Trophoblast cell (in vitro differentiated cells and primary cell): ENCODE measurements at regions not wholly inside any gene's neighbourhood (a gene's known extent, or its start where the extent isn't known, plus 50 kb on each side); places are given as distances from the start of the nearest gene placed in this dataset.

Experiments
- DNase-seq, 2 donors: peaks; one replicate each; pipeline ENCODE4 v3.0.0-alpha.2; 2016
- H2AFZ ChIP-seq: 2 replicates; pipeline ENCODE4 v1.6.1; 2013; ENCODE audit warnings: low read length, moderate library complexity, mild to moderate bottlenecking; ENCODE audit not compliant: insufficient read depth, poor library complexity
- H2AK5ac ChIP-seq: 2 replicates; pipeline ENCODE4 v1.6.1; 2013; ENCODE audit warnings: mild to moderate bottlenecking, low read length
- H2BK120ac ChIP-seq: 2 replicates; pipeline ENCODE4 v1.6.1; 2013; ENCODE audit warnings: low read length, mild to moderate bottlenecking, moderate library complexity; ENCODE audit not compliant: insufficient read depth, poor library complexity
- H2BK12ac ChIP-seq: 2 replicates; pipeline ENCODE4 v1.6.1; 2013; ENCODE audit warnings: mild to moderate bottlenecking, low read length, moderate library complexity
- H2BK5ac ChIP-seq: 2 replicates; pipeline ENCODE4 v1.6.1; 2013; ENCODE audit warnings: low read length, low read depth, moderate library complexity, mild to moderate bottlenecking; ENCODE audit not compliant: poor library complexity
- H3K14ac ChIP-seq: 2 replicates; pipeline ENCODE4 v1.6.1; 2013; ENCODE audit warnings: mild to moderate bottlenecking, low read length
- H3K18ac ChIP-seq: 2 replicates; pipeline ENCODE4 v1.6.1; 2013; ENCODE audit warnings: mild to moderate bottlenecking, low read length
- H3K23ac ChIP-seq: 2 replicates; pipeline ENCODE4 v1.6.1; 2013; ENCODE audit warnings: low read length
- H3K27ac ChIP-seq: 2 replicates; pipeline ENCODE4 v1.5.1; 2013; ENCODE audit warnings: low read depth, mild to moderate bottlenecking, inconsistent platforms, low read length, moderate library complexity
- H3K27me3 ChIP-seq: 2 replicates; pipeline ENCODE4 v1.6.1; 2013; ENCODE audit warnings: inconsistent platforms, mild to moderate bottlenecking, low read length, moderate library complexity; ENCODE audit not compliant: insufficient read depth
- H3K36me3 ChIP-seq, 2 experiments: 1 replicate in 1 of 2; 2 replicates in 1 of 2; pipeline ENCODE4 v1.6.1; 2013; ENCODE audit warnings: low read length in 2 of 2, mild to moderate bottlenecking in 2 of 2, moderate library complexity in 1 of 2; ENCODE audit not compliant: insufficient read depth in 2 of 2, control insufficient read depth in 1 of 2
- H3K4ac ChIP-seq: 2 replicates; pipeline ENCODE4 v1.6.1; 2013; ENCODE audit warnings: low read depth, mild to moderate bottlenecking, low read length, moderate library complexity
- H3K4me1 ChIP-seq, 2 experiments: 1 replicate in 1 of 2; 2 replicates in 1 of 2; pipeline ENCODE4 v1.6.1; 2013; ENCODE audit warnings: low read length in 2 of 2, mild to moderate bottlenecking in 2 of 2, moderate library complexity in 1 of 2; ENCODE audit not compliant: insufficient read depth in 2 of 2, control insufficient read depth in 1 of 2
- H3K4me2 ChIP-seq: 2 replicates; pipeline ENCODE4 v1.6.1; 2013; ENCODE audit warnings: inconsistent platforms, mild to moderate bottlenecking, low read length, moderate library complexity
- H3K4me3 ChIP-seq: 2 replicates; pipeline ENCODE4 v1.5.1; 2013; ENCODE audit warnings: mild to moderate bottlenecking, low read depth, low read length, inconsistent platforms
- H3K79me1 ChIP-seq: one replicate; pipeline ENCODE4 v1.6.1; 2013; ENCODE audit warnings: low read length
- H3K79me2 ChIP-seq: 2 replicates; pipeline ENCODE4 v1.6.1; 2013; ENCODE audit warnings: low read length, mild to moderate bottlenecking; ENCODE audit not compliant: control insufficient read depth, insufficient read depth, poor library complexity
- H3K9ac ChIP-seq: 2 replicates; pipeline ENCODE4 v1.6.1; 2013; ENCODE audit warnings: mild to moderate bottlenecking, low read length
- H3K9me3 ChIP-seq: 2 replicates; pipeline ENCODE4 v1.6.1; 2013; ENCODE audit warnings: low read depth, mild to moderate bottlenecking, control low read depth, inconsistent platforms, low read length; ENCODE audit not compliant: insufficient read depth
- H4K12ac ChIP-seq: 2 replicates; pipeline ENCODE4 v1.6.1; 2013; ENCODE audit warnings: low read depth, mild to moderate bottlenecking, low read length, moderate library complexity
- H4K8ac ChIP-seq: 2 replicates; pipeline ENCODE4 v1.6.1; 2013; ENCODE audit warnings: low read depth, mild to moderate bottlenecking, low read length, moderate library complexity
- H4K91ac ChIP-seq: one replicate; pipeline ENCODE4 v1.6.1; 2013; ENCODE audit warnings: low read depth, mild to moderate bottlenecking, low read length, moderate library complexity
- WGBS: extraction: QIAGEN DNeasy Blood & Tissue Kit; methylation state at CpG from one replicate; pipeline ENCODE4 v1.1.7; 2013; ENCODE audit warnings: missing lambda C conversion rate; ENCODE audit not compliant: insufficient read length, insufficient coverage; ENCODE audit errors: extremely low coverage; 5-methylcytosine and 5-hydroxymethylcytosine counted together

DNA sequence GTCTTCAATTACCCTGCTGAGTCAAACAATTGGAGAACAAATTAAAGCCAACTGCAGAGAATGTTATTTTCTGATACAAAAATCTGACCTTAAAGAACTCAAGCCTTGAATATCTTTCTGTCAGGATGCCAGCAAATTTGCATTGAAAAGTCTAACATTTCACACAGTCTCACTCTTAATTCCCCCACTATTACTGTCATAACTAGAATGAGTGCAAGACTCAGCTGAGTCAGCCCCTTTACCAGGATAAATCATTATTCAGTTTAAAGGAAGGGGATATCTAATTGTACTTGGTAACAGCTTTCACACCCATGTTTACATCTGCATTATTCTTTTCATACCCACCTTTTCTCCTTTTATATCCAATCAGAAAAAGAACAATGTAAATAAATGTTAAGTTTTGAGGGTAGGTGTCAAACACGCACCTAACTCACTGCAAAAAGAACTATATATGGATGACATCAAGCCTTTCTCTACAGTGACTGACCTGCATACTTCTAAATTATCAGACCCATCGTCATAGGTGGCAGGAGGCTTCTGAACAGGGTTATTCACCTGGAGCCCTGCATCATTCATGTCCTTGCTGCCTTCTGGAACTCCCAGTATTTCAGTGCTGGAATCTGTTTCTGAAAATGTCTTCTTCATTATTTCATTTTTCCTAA, 117.4 kb downstream of the TMA16 start:
- Histone ChIP-seq H4K8ac (no peak overlapping the region), H4K12ac (no peak overlapping the region), H3K18ac (no peak overlapping the region), H2BK120ac (no peak overlapping the region), H2BK12ac (no peak overlapping the region), H2AK5ac (no peak overlapping the region), H3K14ac (no peak overlapping the region), H3K23ac (no peak overlapping the region), H3K4ac (no peak overlapping the region), H3K79me2 (no peaks in the 10 kb centered on the region), H3K4me2 (no peak overlapping the region), H3K79me1 (no peaks in the 10 kb centered on the region), H3K9ac (no peak overlapping the region), H3K27me3 (no peaks in the 10 kb centered on the region), H3K4me3 (no peak overlapping the region), H3K36me3 (no peaks in the 10 kb centered on the region), H3K9me3 (no peaks in the 10 kb centered on the region), H2BK5ac (no peak overlapping the region), H4K91ac (no peak overlapping the region), H3K27ac (no peak overlapping the region), H3K4me1 (no peaks in the 10 kb centered on the region), H2AFZ (no peak overlapping the region)
- DNase-seq, result no peak
- WGBS, result no CpG with 5 or more reads among the region's 2 CpGs

DNA sequence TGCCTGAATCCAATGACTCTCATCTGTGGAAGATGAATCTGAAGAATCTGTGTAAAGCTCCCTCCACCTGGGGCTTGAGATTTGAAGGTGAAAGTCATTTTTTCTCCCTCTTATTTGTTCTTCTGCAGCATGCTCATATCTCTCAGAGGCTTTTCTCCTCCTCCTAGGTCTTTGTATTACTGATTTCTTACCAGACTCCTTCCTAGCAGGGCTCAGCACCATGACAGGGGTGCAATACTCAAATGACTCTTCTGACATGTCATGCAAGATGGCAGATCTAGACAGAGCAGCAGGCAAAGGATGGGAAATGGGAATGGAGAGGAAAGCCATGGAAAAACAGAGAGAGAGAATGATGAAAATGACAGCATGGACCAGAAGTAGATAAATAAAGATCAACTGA, 118.3 kb downstream of the TMA16 start:
- Histone ChIP-seq H3K4me1 (no peaks in the 10 kb centered on the region), H3K27ac (no peak overlapping the region), H3K4me2 (no peak overlapping the region), H3K14ac (no peak overlapping the region), H2BK12ac (no peak overlapping the region), H4K12ac (no peak overlapping the region), H3K4ac (no peak overlapping the region), H3K23ac (no peak overlapping the region), H3K79me1 (no peaks in the 10 kb centered on the region), H2BK120ac (no peak overlapping the region), H3K18ac (no peak overlapping the region), H3K9me3 (no peaks in the 10 kb centered on the region), H3K4me3 (no peak overlapping the region), H3K27me3 (no peaks in the 10 kb centered on the region), H3K79me2 (no peaks in the 10 kb centered on the region), H4K91ac (no peak overlapping the region), H3K36me3 (no peaks in the 10 kb centered on the region), H4K8ac (no peak overlapping the region), H3K9ac (no peak overlapping the region), H2AK5ac (no peak overlapping the region), H2AFZ (no peak overlapping the region), H2BK5ac (no peak overlapping the region)
- no peak for DNase-seq

DNA sequence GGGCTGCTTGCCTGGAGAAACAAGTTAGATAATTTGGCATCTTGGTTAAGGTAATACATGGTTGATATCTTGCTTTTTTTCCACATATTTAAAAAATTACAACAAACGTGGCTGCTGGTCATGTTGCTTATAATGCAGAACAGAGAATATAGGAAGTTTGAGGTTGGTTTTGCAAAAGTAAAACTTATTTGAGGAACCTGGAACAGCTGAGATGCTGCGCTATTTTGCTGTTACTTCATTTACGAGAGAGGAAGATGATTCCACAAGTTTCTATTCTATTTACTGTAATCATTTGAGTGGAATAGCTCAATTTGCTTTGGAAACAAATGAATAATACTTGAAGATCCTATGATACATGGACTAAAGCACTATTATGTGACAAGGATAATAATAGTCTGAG, 118.9 kb downstream of the TMA16 start:
- DNase-seq, result no peak
- H3K79me1 ChIP-seq, result no peaks in the 10 kb centered on the region
- H3K9me3 ChIP-seq, result no peaks in the 10 kb centered on the region
- no peak overlapping the region for H2BK120ac ChIP-seq
- H3K9ac ChIP-seq, result no peak overlapping the region
- no peak overlapping the region for H2BK12ac ChIP-seq
- no peaks in the 10 kb centered on the region for H3K36me3 ChIP-seq
- no peak overlapping the region for H2AFZ ChIP-seq
- no peaks in the 10 kb centered on the region for H3K27me3 ChIP-seq
- no peak overlapping the region for H3K4me3 ChIP-seq
- no peak overlapping the region for H3K18ac ChIP-seq
- H3K4me1 ChIP-seq, result no peaks in the 10 kb centered on the region
- no peak overlapping the region for H3K23ac ChIP-seq
- H4K12ac ChIP-seq, result no peak overlapping the region
- no CpG with 5 or more reads among the region's 3 CpGs for WGBS
- no peaks in the 10 kb centered on the region for H3K79me2 ChIP-seq
- no peak overlapping the region for H4K8ac ChIP-seq
- H3K4ac ChIP-seq, result no peak overlapping the region
- H4K91ac ChIP-seq, result no peak overlapping the region
- H2AK5ac ChIP-seq, result no peak overlapping the region
- H3K14ac ChIP-seq, result no peak overlapping the region
- H3K4me2 ChIP-seq, result no peak overlapping the region
- no peak overlapping the region for H2BK5ac ChIP-seq
- no peak overlapping the region for H3K27ac ChIP-seq

DNA sequence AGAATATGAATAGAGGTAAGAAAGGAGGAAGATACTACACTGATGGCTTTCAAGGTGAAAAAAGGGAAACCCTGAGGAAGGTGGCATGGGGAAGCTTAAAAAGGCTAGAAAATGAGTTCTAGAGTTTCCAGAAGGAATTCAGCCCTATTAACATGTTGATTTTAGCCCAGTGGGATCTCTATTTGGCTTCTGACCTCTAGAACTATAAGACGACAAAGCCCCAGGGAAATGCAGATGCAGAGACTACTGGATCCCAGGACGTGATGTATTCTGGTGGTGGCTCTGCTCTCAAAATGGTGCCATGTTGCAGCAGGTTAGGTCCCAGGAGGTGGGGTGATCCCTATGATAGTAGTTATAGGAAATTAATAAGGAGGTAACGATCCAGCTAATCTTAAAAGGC, 120.4 kb downstream of the TMA16 start:
- H4K12ac ChIP-seq, result no peak overlapping the region
- no peaks in the 10 kb centered on the region for H3K79me2 ChIP-seq
- no peak overlapping the region for H3K9ac ChIP-seq
- H4K91ac ChIP-seq, result no peak overlapping the region
- H3K18ac ChIP-seq, result no peak overlapping the region
- H3K27ac ChIP-seq, result no peak overlapping the region
- no peaks in the 10 kb centered on the region for H3K9me3 ChIP-seq
- H2BK12ac ChIP-seq, result no peak overlapping the region
- no peaks in the 10 kb centered on the region for H3K27me3 ChIP-seq
- H3K36me3 ChIP-seq, result no peaks in the 10 kb centered on the region
- DNase-seq, result no peak
- no peak overlapping the region for H2BK120ac ChIP-seq
- no peak overlapping the region for H3K4ac ChIP-seq
- no peak overlapping the region for H2BK5ac ChIP-seq
- H3K4me2 ChIP-seq, result no peak overlapping the region
- H3K23ac ChIP-seq, result no peak overlapping the region
- no peaks in the 10 kb centered on the region for H3K4me1 ChIP-seq
- H2AFZ ChIP-seq, result no peak overlapping the region
- no peak overlapping the region for H4K8ac ChIP-seq
- H2AK5ac ChIP-seq, result no peak overlapping the region
- no peak overlapping the region for H3K14ac ChIP-seq
- no peak overlapping the region for H3K4me3 ChIP-seq
- no CpG with 5 or more reads among the region's 3 CpGs for WGBS
- H3K79me1 ChIP-seq, result no peaks in the 10 kb centered on the region
